Esophagus muscularis mucosa (tissue), 4 donors: ENCODE measurements at regions not wholly inside any gene's neighbourhood (a gene's known extent, or its start where the extent isn't known, plus 50 kb on each side); places are given as distances from the start of the nearest gene placed in this dataset.

Experiments used
- CTCF ChIP-seq, 3 experiments: fragments of 200-600 bp in 2 of 3; fragments of 450-650 bp in 1 of 3; sonication (generic) in 2 of 3; IDR thresholded peaks; one replicate each; pipeline ENCODE4 v1.5.1; 2017 to 2019; ENCODE audit warnings: antibody characterized with exemption in 3 of 3, mild to moderate bottlenecking in 2 of 3, moderate library complexity in 1 of 3
- EP300 ChIP-seq: sonication (generic); formaldehyde crosslinking; IDR thresholded peaks from one replicate; pipeline ENCODE4 v1.6.1; 2017; ENCODE audit warnings: antibody characterized with exemption
- POLR2A ChIP-seq: fragments of 450-650 bp; IDR thresholded peaks from one replicate; pipeline ENCODE4 v1.6.1; 2017; ENCODE audit warnings: antibody characterized with exemption, moderate library complexity, mild to moderate bottlenecking, low read depth
- POLR2AphosphoS5 ChIP-seq, 2 donors: sonication (generic); formaldehyde crosslinking; IDR thresholded peaks; one replicate each; pipeline ENCODE4 v1.6.1; 2017; ENCODE audit warnings: antibody characterized with exemption in 2 of 2

GRCh38 chr10:9102026-9102425, 1047.5 kb downstream of the GATA3 start:
- no peak for TF ChIP-seq EP300
- no peak for TF ChIP-seq POLR2AphosphoS5 (IDR thresholded peaks at IDR 0.05)
- no peak for TF ChIP-seq CTCF (IDR thresholded peaks at IDR 0.05)
- TF ChIP-seq POLR2A, result no peak
